ENCODE measurements at regions not wholly inside any gene's neighbourhood (a gene's known extent, or its start where the extent isn't known, plus 50 kb on each side); places are given as distances from the start of the nearest gene placed in this dataset.

DNA sequence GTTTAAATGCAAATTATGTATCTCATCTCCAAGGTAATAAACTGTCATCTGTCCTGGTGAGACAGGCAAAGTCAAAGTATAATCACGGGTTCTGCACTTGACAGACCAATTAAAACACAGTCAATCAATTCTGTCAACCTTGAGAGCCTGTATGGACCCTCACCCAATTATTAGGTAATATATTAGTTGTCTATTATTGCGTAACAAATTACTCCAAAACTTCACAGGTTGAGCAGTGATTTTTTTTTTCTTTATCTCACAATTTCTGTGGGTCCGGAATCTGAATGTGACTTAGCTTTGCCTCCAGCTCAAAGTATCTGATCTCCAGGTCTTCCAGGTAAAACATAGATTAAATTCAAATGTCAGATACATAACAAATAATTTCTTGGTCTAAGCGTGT lies 707.4 kb upstream of the ARGLU1 start:
- H2BK12ac ChIP-seq (ENCODE audit: insufficient read length, low read depth, low read length) = no peak overlapping the region
- H2BK5ac ChIP-seq (ENCODE audit: insufficient read length, low read length) = no peak overlapping the region
- Mint-ChIP-seq H3K4me3 (no peak overlapping the region), H3K36me3 (ENCODE audit: insufficient read depth in 1 of 3, low read depth in 3 of 3) (no peaks in the 10 kb centered on the region), H3K27ac (no peak overlapping the region), H3K27me3 (ENCODE audit: low read depth) (no peaks in the 10 kb centered on the region), H3K9me3 (no peaks in the 10 kb centered on the region), H3K4me1 (peaks cover 5 to 6% of the 10 kb centered on the region in 2 experiments)
- H3K14ac ChIP-seq (ENCODE audit: insufficient read depth, low read length) = no peak overlapping the region
- H3K4ac ChIP-seq (ENCODE audit: low read depth, low read length) = no peak overlapping the region
- no peak overlapping the region for H3K27ac ChIP-seq (ENCODE audit: insufficient read length, low read depth, low read length)
- no peak overlapping the region for H3K56ac ChIP-seq (ENCODE audit: insufficient read length, low read depth, low read length)
- WGBS (ENCODE audit: extremely low coverage, insufficient read length, low lambda C conversion rate) = no CpG with 5 or more reads among the region's 4 CpGs
- H3K18ac ChIP-seq (ENCODE audit: insufficient read length, low read depth, low read length) = no peak overlapping the region
- no peaks in the 10 kb centered on the region for H3K27me3 ChIP-seq (ENCODE audit: insufficient read depth, low read length)
- no peak overlapping the region for H3K4me2 ChIP-seq (ENCODE audit: insufficient read depth, insufficient read length, low read length)
- H3K23ac ChIP-seq (ENCODE audit: insufficient read length, low read depth, low read length) = no peak overlapping the region
- H4K8ac ChIP-seq (replicated peaks; ENCODE audit: insufficient read length, low read depth, low read length) = no peak overlapping the region
- TF ChIP-seq, protein P1, sequence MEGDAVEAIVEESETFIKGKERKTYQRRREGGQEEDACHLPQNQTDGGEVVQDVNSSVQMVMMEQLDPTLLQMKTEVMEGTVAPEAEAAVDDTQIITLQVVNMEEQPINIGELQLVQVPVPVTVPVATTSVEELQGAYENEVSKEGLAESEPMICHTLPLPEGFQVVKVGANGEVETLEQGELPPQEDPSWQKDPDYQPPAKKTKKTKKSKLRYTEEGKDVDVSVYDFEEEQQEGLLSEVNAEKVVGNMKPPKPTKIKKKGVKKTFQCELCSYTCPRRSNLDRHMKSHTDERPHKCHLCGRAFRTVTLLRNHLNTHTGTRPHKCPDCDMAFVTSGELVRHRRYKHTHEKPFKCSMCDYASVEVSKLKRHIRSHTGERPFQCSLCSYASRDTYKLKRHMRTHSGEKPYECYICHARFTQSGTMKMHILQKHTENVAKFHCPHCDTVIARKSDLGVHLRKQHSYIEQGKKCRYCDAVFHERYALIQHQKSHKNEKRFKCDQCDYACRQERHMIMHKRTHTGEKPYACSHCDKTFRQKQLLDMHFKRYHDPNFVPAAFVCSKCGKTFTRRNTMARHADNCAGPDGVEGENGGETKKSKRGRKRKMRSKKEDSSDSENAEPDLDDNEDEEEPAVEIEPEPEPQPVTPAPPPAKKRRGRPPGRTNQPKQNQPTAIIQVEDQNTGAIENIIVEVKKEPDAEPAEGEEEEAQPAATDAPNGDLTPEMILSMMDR (conservative IDR thresholded peaks at IDR 0.05) = no peak
- H2AFZ ChIP-seq (ENCODE audit: low read length) = no peak overlapping the region
- H2BK15ac ChIP-seq (ENCODE audit: low read depth, low read length) = no peak overlapping the region
- DNase-seq = no peak
- no peak overlapping the region for H3K9ac ChIP-seq (ENCODE audit: extremely low read depth, insufficient read length, low read length)
- H3K79me2 ChIP-seq (ENCODE audit: insufficient read depth, low read length) = no peaks in the 10 kb centered on the region
- H3K79me1 ChIP-seq (ENCODE audit: insufficient read depth, low read depth, low read length, poor library complexity, severe bottlenecking) = no peaks in the 10 kb centered on the region
- H3K23me2 ChIP-seq (ENCODE audit: insufficient read length, low read depth, low read length, poor library complexity, severe bottlenecking) = no peaks in the 10 kb centered on the region
- H3T11ph ChIP-seq (ENCODE audit: low read length) = no peak overlapping the region
- 0 out of 2 replicates have a peak, but pooled peaks cover 3% of the 10 kb centered on the region for H3K4me1 ChIP-seq (ENCODE audit: insufficient read depth, low read length)
- no peak overlapping the region for H2BK120ac ChIP-seq (ENCODE audit: low read depth, low read length, poor library complexity, severe bottlenecking)
- H4K91ac ChIP-seq (ENCODE audit: insufficient read length, low read depth, low read length) = no peak overlapping the region
- no peak overlapping the region for H2AK5ac ChIP-seq (ENCODE audit: insufficient read length, low read length)
- no peaks in the 10 kb centered on the region for H3K9me3 ChIP-seq (ENCODE audit: control insufficient read depth, low read depth, low read length)
- no peak overlapping the region for H4K5ac ChIP-seq (ENCODE audit: insufficient read length, low read depth, low read length)
- no peak overlapping the region for H2BK20ac ChIP-seq (ENCODE audit: low read depth, low read length, poor library complexity, severe bottlenecking)
- H4K20me1 ChIP-seq (ENCODE audit: control insufficient read depth, insufficient read depth, insufficient read length) = no peaks in the 10 kb centered on the region

Data from H9 (cell line).